NCI-H226 (cell line): ENCODE measurements at regions not wholly inside any gene's neighbourhood (a gene's known extent, or its start where the extent isn't known, plus 50 kb on each side); places are given as distances from the start of the nearest gene placed in this dataset.

Experiments used
- DNase-seq: peaks from one replicate; pipeline ENCODE4 v3.0.0-alpha.2; 2015

- DNase-seq: no peak
These were observed 66.8 kb upstream of the PLS3 start for GRCh38 chrX:115494161-115494560.

DNA sequence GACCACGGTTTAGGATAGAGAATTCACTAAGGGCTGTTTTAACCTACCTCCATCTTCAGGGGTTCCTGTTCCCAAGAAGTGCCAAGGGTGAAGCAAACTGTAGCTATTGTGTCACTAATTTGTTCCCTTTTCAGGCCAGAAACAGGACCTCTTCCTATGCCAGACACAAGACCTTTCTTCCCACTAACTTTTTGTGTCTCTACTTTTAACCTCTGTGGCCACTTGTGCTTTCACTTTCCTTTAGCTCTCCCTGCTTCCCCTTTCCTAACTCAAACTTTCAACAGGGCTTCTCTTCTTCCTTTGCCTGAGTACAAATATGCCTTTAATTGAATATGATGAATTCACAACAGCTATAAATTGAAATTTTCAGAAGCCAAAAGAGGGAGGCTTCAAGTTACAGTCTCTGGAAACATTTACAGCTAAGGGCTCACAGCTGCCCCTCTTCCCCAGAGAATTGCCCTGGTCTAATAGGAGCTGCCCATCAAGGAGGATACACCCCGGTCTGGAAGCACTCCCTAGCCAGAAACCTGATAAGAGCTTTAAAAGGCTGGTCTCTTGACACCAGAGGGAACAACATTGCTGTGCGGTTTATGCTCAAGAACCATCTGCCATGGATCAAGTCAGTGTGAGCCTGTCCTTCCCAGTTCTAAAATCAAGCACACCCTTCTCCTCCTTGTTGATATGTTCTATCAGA lies 61.7 kb upstream of the PLS3 start:
- DNase-seq: no peak

- no peak for DNase-seq
These were observed 57.9 kb upstream of the PLS3 start for GRCh38 chrX:115503099-115503498.

DNA sequence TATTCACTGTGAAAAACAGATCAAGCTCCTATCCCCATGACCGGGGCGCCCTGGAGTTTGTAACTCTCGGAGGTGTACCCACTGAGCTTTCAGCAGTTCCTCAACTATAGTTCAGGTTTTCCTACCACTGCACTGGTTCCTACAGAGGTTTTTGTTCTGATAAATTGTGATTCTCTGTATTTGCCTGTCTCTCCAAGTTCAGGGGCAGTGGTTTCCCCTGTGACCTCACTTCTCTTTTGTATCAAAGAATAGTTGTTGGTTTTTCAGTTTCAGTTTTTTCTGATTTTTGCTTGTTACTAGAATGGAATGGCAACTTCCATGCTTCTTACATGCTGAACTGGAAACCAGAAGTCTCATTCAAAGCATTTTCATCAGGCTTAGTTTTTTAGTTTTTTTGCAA lies 56.8 kb upstream of the PLS3 start:
- no peak for DNase-seq
